Mucosa of descending colon (tissue), 3 donors: ENCODE measurements at regions not wholly inside any gene's neighbourhood (a gene's known extent, or its start where the extent isn't known, plus 50 kb on each side); places are given as distances from the start of the nearest gene placed in this dataset.

ENCODE experiments used
- ATAC-seq: fragments of 200-7000 bp; cut with Tn5 transposase; one replicate; pipeline ENCODE4 v1.9.1; 2020; ENCODE audit warnings: mild to moderate bottlenecking, moderate library complexity
- DNase-seq, 3 donors: peaks; one replicate each; pipeline ENCODE4 v3.0.0-alpha.2; 2020
- H3K36me3 ChIP-seq: fragments of 200-600 bp; one replicate; pipeline ENCODE4 v1.8.0; 2021; ENCODE audit warnings: low read depth, mild to moderate bottlenecking
- H3K4me1 ChIP-seq: fragments of 200-600 bp; one replicate; pipeline ENCODE4 v1.8.0; 2021; ENCODE audit warnings: low read depth, mild to moderate bottlenecking
- H3K4me3 ChIP-seq: fragments of 200-600 bp; one replicate; pipeline ENCODE4 v1.8.0; 2021; ENCODE audit warnings: mild to moderate bottlenecking
- H3K9me3 ChIP-seq: fragments of 200-600 bp; one replicate; pipeline ENCODE4 v1.8.0; 2021; ENCODE audit warnings: mild to moderate bottlenecking
- CTCF ChIP-seq: fragments of 200-600 bp; IDR thresholded peaks from one replicate; pipeline ENCODE4 v1.8.0; 2022; ENCODE audit warnings: antibody characterized with exemption, mild to moderate bottlenecking
- intact Hi-C, 2 donors: fragments of 100-400 bp; cut with DNase I in 1 of 2; cut with micrococcal nuclease in 1 of 2; formaldehyde crosslinking; loops; one replicate each; pipeline versions ENCODE4 v1.11.0 to v1.11.1; 2022; cut with DNase I, micrococcal nuclease
- donor health status: DM: no; HTN: no; CAD: no; lungs with moderate emphysema.
- donor health status: DM: no; HTN: no; CAD: no.
- donor health status: DM: no; HTN: yes; CAD: no.

GRCh38 chr20:50302341-50303057 is 111.9 kb downstream of the CEBPB start:
- no peak for TF ChIP-seq CTCF
- ATAC-seq = no peak
- no peaks in the 10 kb centered on the region for H3K9me3 ChIP-seq
- peaks cover 25% of the 10 kb centered on the region for H3K4me1 ChIP-seq
- no peaks in the 10 kb centered on the region for H3K36me3 ChIP-seq
- no peak overlapping the region for H3K4me3 ChIP-seq
- intact Hi-C loops = no loop called here
- DNase-seq = no peak

GRCh38 chr20:50303573-50304500 is 113.2 kb downstream of the CEBPB start:
- H3K4me1 ChIP-seq = peaks cover 26% of the 10 kb centered on the region
- intact Hi-C loops = no loop called here
- no peaks in the 10 kb centered on the region for H3K9me3 ChIP-seq
- no peak overlapping the region for H3K4me3 ChIP-seq
- TF ChIP-seq CTCF = no peak
- DNase-seq = peak; percentile 78 to 92 (median 86)
- peak; percentile 25 for ATAC-seq
- no peaks in the 10 kb centered on the region for H3K36me3 ChIP-seq

GRCh38 chr20:50304501-50304856 is 113.8 kb downstream of the CEBPB start:
- Histone ChIP-seq H3K4me1 (peaks cover 29% of the 10 kb centered on the region), H3K9me3 (no peaks in the 10 kb centered on the region), H3K36me3 (no peaks in the 10 kb centered on the region), H3K4me3 (no peak overlapping the region)
- ATAC-seq (no peak), DNase-seq (peak; percentile 45 to 74 (median 67))
- intact Hi-C loops = no loop called here
- no peak for TF ChIP-seq CTCF

GRCh38 chr20:50304923-50305635 is 114.4 kb downstream of the CEBPB start:
- DNase-seq = peak; percentile 70 to 86 (median 72)

More at GRCh38 chr20:50304923-50305635, 114.4 kb downstream of the CEBPB start:
- H3K4me3 ChIP-seq = no peak overlapping the region
- peaks cover 29% of the 10 kb centered on the region for H3K4me1 ChIP-seq
- intact Hi-C loops = no loop called here
- H3K36me3 ChIP-seq = no peaks in the 10 kb centered on the region
- no peak for TF ChIP-seq CTCF
- ATAC-seq = peak; percentile 44
- no peaks in the 10 kb centered on the region for H3K9me3 ChIP-seq
